ENCODE measurements at regions not wholly inside any gene's neighbourhood (a gene's known extent, or its start where the extent isn't known, plus 50 kb on each side); places are given as distances from the start of the nearest gene placed in this dataset.

DNA sequence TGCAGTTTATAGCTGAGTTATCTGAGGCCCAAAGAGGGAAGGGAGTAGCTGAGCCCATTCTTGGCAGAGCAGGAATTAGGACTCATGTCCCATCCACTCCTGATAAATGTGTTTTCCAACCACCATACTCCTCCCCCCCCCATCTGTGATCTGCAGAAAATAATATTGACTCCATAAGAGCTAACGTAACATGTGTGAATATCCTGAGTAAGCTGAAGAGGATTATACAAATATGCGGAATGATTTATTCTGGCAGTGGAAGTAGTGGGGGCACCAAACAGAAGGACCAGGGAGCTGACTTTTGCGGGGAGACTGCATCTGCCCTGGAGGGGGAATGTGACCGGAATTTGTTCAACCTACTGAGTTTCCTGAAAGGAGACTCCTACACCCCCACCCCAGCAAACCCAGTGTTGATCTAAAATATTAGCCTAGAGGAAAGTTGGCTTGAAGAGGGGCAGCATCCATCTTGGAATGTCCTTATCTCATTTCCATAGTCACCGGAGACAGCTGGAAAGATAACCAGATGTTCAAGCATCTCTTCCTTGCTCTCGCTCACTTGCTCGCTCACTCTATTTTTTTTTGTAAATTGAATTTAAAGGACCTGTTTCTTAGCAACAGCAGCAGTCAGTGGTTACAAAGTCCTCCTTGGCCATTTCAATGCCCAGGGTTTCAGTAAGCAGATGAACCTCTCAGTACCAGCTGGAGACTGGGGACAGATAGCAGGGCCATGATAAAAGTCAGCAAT, 114.7 kb downstream of the RPS24 start:
- Histone ChIP-seq H3K36me3 (no peaks in the 10 kb centered on the region), H3K27me3 (no peaks in the 10 kb centered on the region), H3K9me3 (no peaks in the 10 kb centered on the region), H3K4me3 (no peak overlapping the region)
- no peak for DNase-seq

DNA sequence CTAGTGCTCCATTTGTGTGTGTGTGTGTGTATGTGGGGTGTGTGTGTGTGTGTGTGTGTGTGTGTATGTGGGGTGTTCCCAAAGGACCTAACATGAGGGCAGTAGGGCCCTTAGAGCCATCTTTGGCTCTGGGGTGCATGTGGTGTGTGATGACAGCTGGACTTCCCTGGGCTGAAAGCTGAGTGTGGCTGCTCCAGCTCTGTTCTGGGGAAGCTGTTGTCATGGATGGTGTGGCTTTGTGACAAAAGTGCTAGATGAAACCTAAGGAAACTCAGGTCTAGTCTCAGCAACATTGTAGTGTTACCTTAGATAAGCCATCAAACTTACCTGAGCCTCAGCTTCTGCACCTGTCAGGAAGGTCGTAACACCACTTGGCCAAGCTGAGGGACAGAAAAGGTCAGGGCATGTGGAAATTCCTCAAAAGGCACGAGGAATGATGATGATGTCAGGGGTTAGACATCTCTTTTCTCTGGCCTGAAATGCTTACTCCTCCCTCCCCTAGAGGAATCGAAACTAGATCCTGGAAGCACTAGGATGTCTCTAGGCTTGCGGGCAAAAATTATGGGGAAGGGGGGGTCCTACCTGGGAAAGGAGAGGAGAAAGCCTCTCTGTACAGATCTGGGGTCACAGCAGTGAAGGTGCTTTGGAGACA, 115.4 kb downstream of the RPS24 start:
- no peaks in the 10 kb centered on the region for H3K9me3 ChIP-seq
- H3K4me3 ChIP-seq, result no peak overlapping the region
- no peaks in the 10 kb centered on the region for H3K36me3 ChIP-seq
- no peaks in the 10 kb centered on the region for H3K27me3 ChIP-seq
- no peak for DNase-seq

DNA sequence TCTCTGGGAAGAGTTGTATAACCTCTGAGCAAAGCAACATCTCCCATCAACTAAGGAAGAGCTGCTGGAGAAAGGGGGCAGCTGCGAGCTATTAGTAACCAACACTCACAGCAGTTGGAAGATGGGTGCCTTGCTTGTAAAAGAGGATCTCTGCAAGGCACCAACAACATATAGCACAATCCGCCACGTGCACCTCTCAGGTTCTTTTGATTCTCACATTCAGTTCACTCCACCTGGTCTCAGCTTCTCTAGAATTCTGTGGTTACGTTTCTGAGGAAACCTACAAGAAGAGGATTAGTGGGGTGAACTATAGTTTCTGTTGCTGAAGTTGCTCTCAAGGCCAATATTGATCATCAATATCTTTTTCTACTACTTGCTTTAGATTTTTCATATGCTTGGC, 117.1 kb downstream of the RPS24 start:
- Histone ChIP-seq H3K9me3 (no peaks in the 10 kb centered on the region), H3K27me3 (no peaks in the 10 kb centered on the region), H3K36me3 (no peaks in the 10 kb centered on the region), H3K4me3 (no peak overlapping the region)
- no peak for DNase-seq

DNA sequence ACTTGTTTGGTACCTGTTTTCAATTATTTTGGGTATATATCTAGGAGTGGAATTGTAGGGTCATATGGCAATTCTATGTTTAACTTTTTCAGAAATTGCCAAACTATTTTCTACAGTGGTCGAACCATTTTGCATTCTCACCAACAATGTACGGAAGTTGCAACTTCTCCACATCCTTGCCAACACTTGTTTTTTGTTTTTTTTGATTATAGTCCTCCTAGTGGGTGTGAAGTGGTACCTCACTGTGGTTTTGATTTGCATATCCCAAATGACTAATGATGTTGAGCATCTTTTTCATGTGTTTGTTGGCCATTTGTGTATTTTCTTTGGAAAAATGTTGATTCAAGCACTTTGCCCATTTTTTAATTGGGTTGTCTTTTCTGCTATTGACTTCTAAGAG, 122.1 kb downstream of the RPS24 start:
- Histone ChIP-seq H3K9me3 (no peaks in the 10 kb centered on the region), H3K36me3 (no peaks in the 10 kb centered on the region), H3K27me3 (no peaks in the 10 kb centered on the region), H3K4me3 (no peak overlapping the region)
- DNase-seq, result no peak

DNA sequence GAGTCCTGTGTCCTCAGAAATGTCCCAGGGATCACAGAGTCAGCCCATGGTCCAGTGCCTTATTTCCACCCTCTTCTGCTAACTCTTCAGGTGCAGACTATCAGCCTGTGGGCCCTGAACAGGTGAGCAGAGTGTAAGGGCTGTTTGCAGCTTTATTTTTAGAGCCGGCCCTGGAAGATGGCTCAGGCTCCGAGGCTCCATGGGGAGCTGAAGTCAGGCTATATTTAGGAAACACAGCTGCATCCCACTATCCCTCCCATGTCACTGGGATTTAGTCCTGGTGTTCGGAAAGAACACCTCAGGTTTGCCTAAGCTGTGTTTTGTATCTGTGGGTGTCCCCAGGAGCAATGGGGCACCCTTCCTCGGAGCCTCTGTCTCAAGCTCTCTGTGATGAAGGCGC, 126.9 kb downstream of the RPS24 start:
- Histone ChIP-seq H3K9me3 (no peaks in the 10 kb centered on the region), H3K4me3 (no peak overlapping the region), H3K27me3 (no peaks in the 10 kb centered on the region), H3K36me3 (no peaks in the 10 kb centered on the region)
- no peak for DNase-seq

DNA sequence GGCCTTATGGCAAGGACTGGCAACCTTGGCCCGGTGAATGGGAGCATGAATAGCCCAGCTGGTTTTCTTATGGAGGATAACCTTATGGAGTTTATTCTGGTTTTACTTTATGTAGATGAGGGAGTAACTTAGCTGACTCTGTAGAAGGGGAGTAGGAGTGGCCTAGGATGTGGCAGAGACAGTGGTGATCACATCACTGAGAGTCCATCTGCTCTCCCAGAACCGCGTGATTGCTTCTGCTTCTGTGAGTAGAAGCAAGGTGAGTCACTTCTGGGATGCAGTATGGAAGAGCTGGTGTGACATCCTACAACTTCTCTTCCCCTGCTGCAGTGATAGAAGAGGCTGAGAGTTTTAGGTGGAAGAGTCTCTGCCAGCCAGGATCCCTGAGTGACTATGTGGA, 129.2 kb downstream of the RPS24 start:
- H3K36me3 ChIP-seq, result no peaks in the 10 kb centered on the region
- H3K4me3 ChIP-seq, result no peak overlapping the region
- DNase-seq, result no peak
- no peaks in the 10 kb centered on the region for H3K27me3 ChIP-seq
- no peaks in the 10 kb centered on the region for H3K9me3 ChIP-seq

DNA sequence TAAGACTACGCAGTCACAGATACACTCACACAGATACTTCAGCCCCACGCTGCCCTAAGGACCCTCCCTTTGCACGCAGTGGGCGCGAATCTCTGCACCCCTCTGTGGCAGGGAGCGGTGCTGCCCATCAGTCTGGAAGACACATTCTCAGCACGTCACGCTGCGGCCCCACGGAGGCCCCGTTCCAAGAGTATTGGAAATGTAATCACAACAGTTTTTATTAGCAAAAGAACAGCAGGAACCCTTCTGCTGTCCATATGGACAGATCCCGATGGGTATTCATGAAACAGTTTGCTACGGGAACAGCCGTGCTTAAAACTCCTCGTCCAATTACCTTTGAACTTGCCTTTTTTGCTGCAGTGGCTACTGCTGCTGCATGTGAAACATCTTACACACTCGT, 131.0 kb downstream of the RPS24 start:
- Histone ChIP-seq H3K9me3 (no peaks in the 10 kb centered on the region), H3K36me3 (no peaks in the 10 kb centered on the region), H3K4me3 (no peak overlapping the region), H3K27me3 (no peaks in the 10 kb centered on the region)
- DNase-seq, result no peak

DNA sequence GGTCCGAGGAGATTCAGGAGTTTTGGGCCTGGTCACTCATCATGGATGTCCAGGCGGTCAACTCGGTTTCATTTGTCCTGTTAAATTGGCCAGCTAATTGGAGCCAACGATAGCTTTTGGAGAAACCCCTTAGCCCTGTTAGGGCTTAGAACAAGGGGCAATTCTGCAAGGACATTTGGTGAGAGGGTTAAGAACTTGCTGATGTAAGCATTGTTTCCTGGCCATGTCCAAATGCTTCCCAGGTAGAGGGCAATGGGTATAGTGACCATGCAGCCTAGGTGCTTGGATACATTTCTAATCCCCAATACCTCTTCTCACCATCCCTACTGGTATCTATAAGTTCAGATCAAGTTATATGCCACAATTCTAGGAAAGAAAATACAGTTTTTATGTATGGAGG, 131.5 kb downstream of the RPS24 start:
- Histone ChIP-seq H3K27me3 (no peaks in the 10 kb centered on the region), H3K9me3 (no peaks in the 10 kb centered on the region), H3K36me3 (no peaks in the 10 kb centered on the region), H3K4me3 (no peak overlapping the region)
- DNase-seq, result no peak

DNA sequence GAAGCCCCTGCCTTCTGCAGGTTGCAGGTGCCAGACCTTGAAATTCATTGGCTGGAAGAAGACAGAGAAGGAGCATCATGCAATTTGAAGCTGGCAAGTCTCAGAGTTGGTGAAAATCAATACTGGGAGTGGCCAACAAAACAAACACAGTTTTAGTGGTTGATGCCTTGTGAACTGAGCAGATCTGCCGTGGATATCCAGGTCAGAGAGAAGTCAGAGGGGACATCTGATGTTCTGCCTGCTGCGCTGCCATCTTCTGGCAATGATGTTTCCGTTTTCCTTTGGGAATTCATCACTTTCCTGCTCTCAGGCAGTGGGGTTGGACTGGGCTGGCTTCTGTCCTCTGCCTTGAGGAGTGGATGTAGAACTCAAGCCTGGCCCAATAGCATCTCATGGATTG, 132.0 kb downstream of the RPS24 start:
- H3K27me3 ChIP-seq, result no peaks in the 10 kb centered on the region
- no peak for DNase-seq

DNA sequence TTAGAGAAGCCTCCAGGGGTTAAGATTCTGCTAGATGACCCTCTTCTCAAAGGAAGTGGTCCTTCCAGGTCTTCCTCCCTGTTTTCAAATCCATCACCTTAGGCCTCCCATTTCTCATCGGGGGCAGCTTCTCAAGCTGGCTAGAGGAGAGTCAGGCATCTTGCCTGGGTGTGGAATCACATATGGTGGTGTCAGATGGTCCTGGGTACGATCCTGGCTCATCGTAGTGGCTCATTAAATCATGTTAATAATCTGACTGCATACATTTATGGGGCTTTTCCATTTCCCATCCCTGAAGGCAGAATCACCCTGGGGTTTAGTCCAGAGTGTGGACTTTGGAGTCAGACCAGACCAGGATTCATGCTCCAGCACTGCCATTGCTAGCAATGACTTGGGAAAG, 132.6 kb downstream of the RPS24 start:
- H3K4me3 ChIP-seq, result no peak overlapping the region
- H3K9me3 ChIP-seq, result no peaks in the 10 kb centered on the region
- H3K36me3 ChIP-seq, result no peaks in the 10 kb centered on the region
- H3K27me3 ChIP-seq, result no peaks in the 10 kb centered on the region
- no peak for DNase-seq

More for the DNA sequence above, 132.0 kb downstream of the RPS24 start:
- H3K4me3 ChIP-seq, result no peak overlapping the region
- H3K9me3 ChIP-seq, result no peaks in the 10 kb centered on the region
- no peaks in the 10 kb centered on the region for H3K36me3 ChIP-seq

DNA sequence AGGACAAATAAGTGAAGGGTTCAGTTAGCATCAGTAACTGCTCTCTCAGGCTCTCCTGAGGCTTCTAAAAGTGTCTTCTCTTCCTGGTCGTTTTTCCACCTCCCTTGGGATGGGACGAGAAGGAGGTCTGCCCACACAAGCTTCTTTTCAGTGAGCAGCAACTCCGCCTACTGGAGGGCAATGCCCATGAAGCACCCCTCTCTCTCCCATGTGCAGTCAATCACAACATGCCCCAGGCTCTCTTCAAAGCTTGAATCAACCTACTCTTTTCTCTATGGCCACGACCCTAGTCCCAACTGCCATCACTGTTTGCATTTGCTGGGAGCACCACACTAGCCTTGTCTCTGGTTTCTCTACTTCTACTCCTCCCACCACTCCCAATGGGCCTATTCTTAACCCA, 135.6 kb downstream of the RPS24 start:
- no peak for DNase-seq
- H3K27me3 ChIP-seq, result no peaks in the 10 kb centered on the region
- no peaks in the 10 kb centered on the region for H3K9me3 ChIP-seq
- no peaks in the 10 kb centered on the region for H3K36me3 ChIP-seq
- no peak overlapping the region for H3K4me3 ChIP-seq

DNA sequence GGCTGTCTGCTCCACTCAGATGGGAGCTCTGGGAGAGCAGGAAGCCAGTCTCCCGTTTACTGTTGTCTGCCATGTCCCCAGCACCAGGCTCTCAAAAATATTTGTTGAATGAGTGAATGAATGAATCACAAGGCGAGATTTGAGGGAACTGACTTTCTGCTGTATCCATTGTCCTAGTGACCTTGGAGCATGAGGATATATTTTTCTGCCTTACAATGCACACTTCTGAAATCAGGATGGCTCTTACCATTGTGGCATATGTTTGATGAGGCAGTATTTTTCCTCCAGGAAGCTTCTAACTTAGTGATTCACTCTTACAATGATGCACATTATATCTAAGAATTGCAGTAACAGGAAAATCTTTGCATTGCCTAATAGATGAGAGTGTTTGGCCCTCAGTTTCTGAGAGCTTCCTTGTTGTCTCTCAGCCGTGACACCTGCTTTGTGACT, 136.4 kb downstream of the RPS24 start:
- Histone ChIP-seq H3K36me3 (no peaks in the 10 kb centered on the region), H3K27me3 (no peaks in the 10 kb centered on the region), H3K4me3 (no peak overlapping the region), H3K9me3 (no peaks in the 10 kb centered on the region)
- no peak for DNase-seq

DNA sequence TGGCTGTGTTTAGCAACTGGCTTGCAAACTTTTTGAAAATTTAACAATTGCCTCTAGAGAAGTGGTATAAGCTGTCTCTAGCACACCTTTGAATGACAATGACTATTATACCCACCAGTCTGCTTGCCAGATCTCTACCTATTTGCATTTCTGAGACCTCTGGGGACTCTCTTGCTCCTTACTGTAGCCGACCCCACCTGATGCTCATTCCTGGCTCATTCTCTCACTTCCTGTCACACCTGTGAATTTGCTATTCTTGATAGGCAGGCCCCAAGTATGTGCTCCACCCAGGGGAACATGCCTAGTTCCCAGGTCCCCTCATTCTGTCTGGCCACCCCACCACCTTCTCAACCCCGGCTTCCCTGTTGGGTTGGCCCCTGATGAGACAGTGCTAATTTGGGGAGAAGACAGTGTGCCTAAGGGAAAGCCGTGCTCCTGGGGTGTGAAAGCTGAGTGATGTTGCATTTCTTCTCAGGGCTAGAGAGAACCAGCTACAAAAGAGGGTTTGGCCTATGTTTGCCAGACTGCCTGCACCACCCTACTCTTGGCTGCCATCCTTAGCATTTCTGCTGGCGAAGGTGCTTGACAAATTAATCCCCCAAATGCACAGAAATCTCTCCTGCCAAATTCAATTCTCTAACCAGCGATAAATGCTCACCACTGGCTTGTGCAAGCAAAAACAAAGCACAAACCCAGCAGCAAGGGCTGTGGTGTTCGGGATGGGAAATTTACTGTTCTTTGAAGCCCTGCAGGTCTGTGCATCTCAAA, 138.2 kb downstream of the RPS24 start:
- DNase-seq, result no peak
- Histone ChIP-seq H3K36me3 (no peaks in the 10 kb centered on the region), H3K4me3 (no peak overlapping the region), H3K27me3 (no peaks in the 10 kb centered on the region), H3K9me3 (no peaks in the 10 kb centered on the region)

DNA sequence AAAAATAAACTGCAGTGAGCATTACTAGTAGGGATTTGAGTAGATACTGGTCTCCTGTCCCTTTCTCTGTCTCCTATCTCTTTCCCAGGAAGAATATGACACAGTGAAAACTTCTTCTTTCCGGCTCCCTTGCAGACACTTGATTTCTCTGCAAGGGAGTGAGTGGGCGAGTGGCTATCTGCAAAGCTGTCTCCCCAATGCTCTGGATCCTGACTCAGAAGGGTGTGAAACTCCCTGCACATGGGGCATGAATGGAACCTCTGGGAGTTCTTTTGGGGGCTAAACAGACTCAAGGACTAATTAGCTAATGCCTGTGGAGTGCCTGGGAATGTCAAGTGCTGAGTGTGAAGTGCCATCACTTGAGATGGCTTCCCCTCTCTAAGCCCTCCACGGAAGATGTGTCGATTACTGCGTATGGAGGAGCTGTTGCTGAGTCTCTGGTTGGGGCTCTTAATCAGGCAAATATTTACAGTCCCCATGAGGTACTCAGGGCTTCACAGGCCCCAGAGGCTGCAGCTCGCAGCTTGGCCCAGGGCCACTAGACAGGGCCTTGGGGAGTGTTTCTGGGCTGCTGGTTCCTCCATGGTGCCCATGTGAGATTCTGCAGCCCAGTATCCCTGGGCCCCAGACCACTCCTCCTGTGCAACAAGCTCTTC, 139.8 kb downstream of the RPS24 start:
- H3K9me3 ChIP-seq, result no peaks in the 10 kb centered on the region
- no peak overlapping the region for H3K4me3 ChIP-seq
- no peak for DNase-seq
- no peaks in the 10 kb centered on the region for H3K36me3 ChIP-seq
- H3K27me3 ChIP-seq, result no peaks in the 10 kb centered on the region

DNA sequence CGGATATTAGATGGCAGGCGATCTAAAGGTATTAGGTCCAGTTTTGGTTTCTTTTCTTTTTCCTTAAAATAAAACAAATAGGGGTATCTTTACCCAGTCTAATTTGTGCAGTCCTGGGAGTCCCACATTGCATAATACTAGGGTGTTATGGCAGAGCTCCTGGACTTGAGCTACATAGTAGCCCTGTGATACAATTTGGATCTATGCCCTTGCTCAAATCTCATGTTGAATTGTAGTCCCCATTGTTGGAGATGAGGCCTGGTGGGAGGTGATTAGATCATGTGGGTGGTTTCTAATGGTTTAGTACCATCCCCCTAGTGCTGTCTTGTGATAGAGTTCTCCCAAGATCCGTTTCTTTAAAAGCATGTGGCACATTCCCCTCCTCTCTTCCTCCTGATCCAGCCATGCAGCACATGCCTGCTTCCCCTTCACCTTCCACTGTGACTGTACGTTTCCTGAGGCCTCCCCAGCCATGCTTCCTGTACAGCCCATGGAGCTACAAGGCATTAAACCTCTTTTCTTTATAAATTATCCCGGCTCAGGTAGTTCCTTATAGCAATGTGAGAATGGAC, 141.9 kb downstream of the RPS24 start:
- H3K9me3 ChIP-seq, result no peaks in the 10 kb centered on the region
- no peak overlapping the region for H3K4me3 ChIP-seq
- no peak for DNase-seq
- no peaks in the 10 kb centered on the region for H3K27me3 ChIP-seq
- no peaks in the 10 kb centered on the region for H3K36me3 ChIP-seq

DNA sequence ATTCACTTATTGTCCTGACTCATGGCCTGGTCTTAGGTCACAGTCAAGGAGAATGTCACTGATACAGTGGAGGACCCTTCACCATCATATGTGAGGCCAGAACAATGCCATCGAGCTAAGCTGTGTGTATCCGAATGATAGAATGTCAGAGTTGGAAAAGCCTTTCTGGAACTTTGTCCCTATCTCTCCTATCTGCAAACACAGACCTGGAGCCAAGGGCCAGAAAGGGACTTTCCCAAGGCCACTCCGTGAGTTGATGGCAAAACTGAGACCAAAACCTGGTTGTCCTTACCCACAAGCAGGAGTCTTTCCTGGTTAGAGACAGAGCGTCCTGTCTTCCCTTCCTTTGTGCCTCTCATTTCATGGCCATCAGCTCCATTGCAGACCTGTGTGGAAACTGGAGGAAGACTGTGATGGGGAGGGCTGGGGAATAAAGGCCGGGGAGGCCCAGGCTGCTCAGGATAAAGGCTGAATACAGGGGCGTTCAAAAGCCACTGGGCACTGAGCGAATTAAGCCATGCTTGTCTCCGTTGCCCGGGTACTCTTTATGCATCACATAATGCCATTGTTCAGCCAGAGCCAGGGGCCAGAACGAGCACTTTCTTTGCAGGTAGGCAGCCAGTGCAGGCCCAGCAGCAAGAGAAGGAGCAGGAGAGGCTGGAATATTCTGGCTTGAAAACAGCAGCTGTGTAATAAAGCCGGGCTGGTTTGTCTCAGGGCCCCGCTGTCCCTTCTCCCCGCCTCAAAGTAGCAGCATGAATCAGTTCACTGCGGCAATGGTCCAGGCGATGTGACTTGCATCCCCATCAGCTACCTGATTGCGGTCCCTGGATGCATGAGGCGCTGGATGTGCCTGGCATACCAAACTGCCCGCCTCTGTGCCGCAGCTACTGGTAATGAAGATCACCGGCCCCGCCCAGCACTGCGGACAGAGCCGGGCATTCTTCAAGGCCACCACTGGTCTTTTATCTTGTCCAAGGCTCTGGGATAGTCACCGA, 143.0 kb downstream of the RPS24 start:
- Histone ChIP-seq H3K27me3 (no peaks in the 10 kb centered on the region), H3K9me3 (no peaks in the 10 kb centered on the region), H3K36me3 (no peaks in the 10 kb centered on the region), H3K4me3 (no peak overlapping the region)
- DNase-seq, result no peak
